ENCODE measurements at regions not wholly inside any gene's neighbourhood (a gene's known extent, or its start where the extent isn't known, plus 50 kb on each side); places are given as distances from the start of the nearest gene placed in this dataset.

- DNase-seq, result no peak
- Histone ChIP-seq H3K4me2 (ENCODE audit: unreplicated experiment) (no peak overlapping the region), H3K9me3 (ENCODE audit: low read depth) (no peaks in the 10 kb centered on the region), H3K36me3 (ENCODE audit: low read depth) (no peaks in the 10 kb centered on the region), H2AFZ (no peak overlapping the region), H3K9ac (no peak overlapping the region), H3K4me1 (ENCODE audit: insufficient read depth) (no peaks in the 10 kb centered on the region), H3K9me2 (ENCODE audit: insufficient read depth) (no peaks in the 10 kb centered on the region), H3K4me3 (no peak overlapping the region), H3F3A (ENCODE audit: insufficient read depth) (no peaks in the 10 kb centered on the region), H3K27me3 (replicated peaks; ENCODE audit: insufficient read depth) (no peaks in the 10 kb centered on the region), H4K20me1 (ENCODE audit: insufficient read depth) (no peaks in the 10 kb centered on the region), H3K79me2 (ENCODE audit: insufficient read depth) (no peaks in the 10 kb centered on the region), H3K27ac (no peak overlapping the region)
- in situ Hi-C loops (cut with MboI), result no loop called here
- TF ChIP-seq EZH2phosphoT487 (IDR thresholded peaks at IDR 0.05; ENCODE audit: insufficient read depth, low read depth) (no peak), EZH2 (IDR thresholded peaks at IDR 0.05; ENCODE audit: insufficient read depth, poor library complexity, severe bottlenecking) (no peak)
- WGBS, 2 experiments (ENCODE audit: low coverage in 1 of 2, low lambda C conversion rate in 2 of 2, missing lambda C conversion rate in 2 of 2), result 60 to 66% methylated on average over 7 of the region's 7 CpGs
Observed at GRCh38 chr22:49104434-49104833, 723.2 kb downstream of the BRD1 start.

GRCh38 chr22:49103314-49104059 is 724.2 kb downstream of the BRD1 start:
- Histone ChIP-seq H3K4me1 (ENCODE audit: insufficient read depth) (no peaks in the 10 kb centered on the region), H3K4me3 (no peak overlapping the region), H2AFZ (no peak overlapping the region), H3F3A (ENCODE audit: insufficient read depth) (no peaks in the 10 kb centered on the region), H4K20me1 (ENCODE audit: insufficient read depth) (no peaks in the 10 kb centered on the region), H3K9ac (no peak overlapping the region), H3K27me3 (replicated peaks; ENCODE audit: insufficient read depth) (no peaks in the 10 kb centered on the region), H3K9me2 (ENCODE audit: insufficient read depth) (no peaks in the 10 kb centered on the region), H3K36me3 (ENCODE audit: low read depth) (no peaks in the 10 kb centered on the region), H3K27ac (no peak overlapping the region), H3K9me3 (ENCODE audit: low read depth) (no peaks in the 10 kb centered on the region), H3K4me2 (ENCODE audit: unreplicated experiment) (no peak overlapping the region), H3K79me2 (ENCODE audit: insufficient read depth) (no peaks in the 10 kb centered on the region)
- 24 to 32% methylated on average over 15 of the region's 15 CpGs for WGBS, 2 experiments (ENCODE audit: low coverage in 1 of 2, low lambda C conversion rate in 2 of 2, missing lambda C conversion rate in 2 of 2)
- TF ChIP-seq EZH2 (IDR thresholded peaks at IDR 0.05; ENCODE audit: insufficient read depth, poor library complexity, severe bottlenecking) (no peak), EZH2phosphoT487 (IDR thresholded peaks at IDR 0.05; ENCODE audit: insufficient read depth, low read depth) (no peak)
- DNase-seq, result no peak
- in situ Hi-C loops (cut with MboI), result no loop called here

- Histone ChIP-seq H3K9me3 (ENCODE audit: low read depth) (no peaks in the 10 kb centered on the region), H3K27ac (no peak overlapping the region), H3K4me1 (ENCODE audit: insufficient read depth) (no peaks in the 10 kb centered on the region), H3K79me2 (ENCODE audit: insufficient read depth) (no peaks in the 10 kb centered on the region), H3K9ac (no peak overlapping the region), H3K4me3 (no peak overlapping the region), H3K4me2 (ENCODE audit: unreplicated experiment) (no peak overlapping the region), H4K20me1 (ENCODE audit: insufficient read depth) (no peaks in the 10 kb centered on the region), H3K27me3 (replicated peaks; ENCODE audit: insufficient read depth) (no peaks in the 10 kb centered on the region), H3K9me2 (ENCODE audit: insufficient read depth) (no peaks in the 10 kb centered on the region), H2AFZ (no peak overlapping the region), H3K36me3 (ENCODE audit: low read depth) (no peaks in the 10 kb centered on the region), H3F3A (ENCODE audit: insufficient read depth) (no peaks in the 10 kb centered on the region)
- in situ Hi-C loops (cut with MboI), result no loop called here
- 64 to 66% methylated on average over 19 to 20 of the region's 20 CpGs for whole genome bisulfite sequencing, 2 experiments (ENCODE audit: low coverage in 1 of 2, low lambda C conversion rate in 2 of 2, missing lambda C conversion rate in 2 of 2)
- no peak for TF ChIP-seq EZH2phosphoT487 (IDR thresholded peaks at IDR 0.05; ENCODE audit: insufficient read depth, low read depth)
- TF ChIP-seq EZH2 (IDR thresholded peaks at IDR 0.05; ENCODE audit: insufficient read depth, poor library complexity, severe bottlenecking), result no peak
- DNase-seq, result no peak
Observed at GRCh38 chr22:49102367-49102766, 725.3 kb downstream of the BRD1 start.

GRCh38 chr22:49101873-49102272 is 725.8 kb downstream of the BRD1 start:
- H3F3A ChIP-seq (ENCODE audit: insufficient read depth), result no peaks in the 10 kb centered on the region
- H3K79me2 ChIP-seq (ENCODE audit: insufficient read depth), result no peaks in the 10 kb centered on the region
- no peaks in the 10 kb centered on the region for H3K9me2 ChIP-seq (ENCODE audit: insufficient read depth)
- no peak overlapping the region for H3K4me3 ChIP-seq
- no peak overlapping the region for H3K9ac ChIP-seq
- H3K27ac ChIP-seq, result no peak overlapping the region
- H2AFZ ChIP-seq, result no peak overlapping the region
- H3K27me3 ChIP-seq (replicated peaks; ENCODE audit: insufficient read depth), result no peaks in the 10 kb centered on the region
- H3K36me3 ChIP-seq (ENCODE audit: low read depth), result no peaks in the 10 kb centered on the region
- TF ChIP-seq EZH2phosphoT487 (IDR thresholded peaks at IDR 0.05; ENCODE audit: insufficient read depth, low read depth) (no peak), EZH2 (IDR thresholded peaks at IDR 0.05; ENCODE audit: insufficient read depth, poor library complexity, severe bottlenecking) (no peak)
- no peaks in the 10 kb centered on the region for H3K4me1 ChIP-seq (ENCODE audit: insufficient read depth)
- DNase-seq, result no peak
- H3K4me2 ChIP-seq (ENCODE audit: unreplicated experiment), result no peak overlapping the region
- H3K9me3 ChIP-seq (ENCODE audit: low read depth), result no peaks in the 10 kb centered on the region
- in situ Hi-C loops (cut with MboI), result no loop called here
- 44 to 56% methylated on average over 6 to 8 of the region's 8 CpGs for WGBS, 2 experiments (ENCODE audit: low coverage in 1 of 2, low lambda C conversion rate in 2 of 2, missing lambda C conversion rate in 2 of 2)
- no peaks in the 10 kb centered on the region for H4K20me1 ChIP-seq (ENCODE audit: insufficient read depth)
